HG03095 (cell line): ENCODE measurements at regions not wholly inside any gene's neighbourhood (a gene's known extent, or its start where the extent isn't known, plus 50 kb on each side); places are given as distances from the start of the nearest gene placed in this dataset.
"Not testable (repeated sequence)": the region's sequence is repeated elsewhere in the genome, so short reads cannot be mapped to it uniquely, and the experiment has no call there.

Experiments
- ATAC-seq: cut with Tn5 transposase; IDR thresholded peaks from one replicate; pipeline ENCODE4 v1.9.1; 2021; ENCODE audit warnings: moderate library complexity; ENCODE audit not compliant: unreplicated experiment

- no peak for ATAC-seq
Observed at GRCh38 chrX:39487166-39487968, 610.4 kb downstream of the BCOR start.

GRCh38 chrX:39487969-39488330 lies 609.8 kb downstream of the BCOR start:
- no peak for ATAC-seq

- ATAC-seq = peak; percentile 50
Observed at GRCh38 chrX:39491548-39492297, 606.0 kb downstream of the BCOR start.

GRCh38 chrX:39492497-39493162 lies 605.1 kb downstream of the BCOR start:
- no peak for ATAC-seq

GRCh38 chrX:39493168-39493567 lies 604.6 kb downstream of the BCOR start:
- ATAC-seq = no peak

GRCh38 chrX:39497117-39497516 lies 600.6 kb downstream of the BCOR start:
- ATAC-seq = not testable (repeated sequence)

- no peak for ATAC-seq
Observed at GRCh38 chrX:39497702-39498265, 600.0 kb downstream of the BCOR start.

GRCh38 chrX:39499996-39500395 lies 597.8 kb downstream of the BCOR start:
- ATAC-seq = no peak

- ATAC-seq = no peak
Observed at GRCh38 chrX:39501822-39502221, 595.9 kb downstream of the BCOR start.

GRCh38 chrX:39502486-39502885 lies 595.3 kb downstream of the BCOR start:
- no peak for ATAC-seq

- ATAC-seq = no peak
Observed at GRCh38 chrX:39504227-39504626, 593.5 kb downstream of the BCOR start.

GRCh38 chrX:39504850-39505259 lies 592.9 kb downstream of the BCOR start:
- ATAC-seq = no peak

GRCh38 chrX:39506131-39506530 lies 591.6 kb downstream of the BCOR start:
- ATAC-seq = no peak

GRCh38 chrX:39507034-39507433 lies 590.7 kb downstream of the BCOR start:
- ATAC-seq = no peak

GRCh38 chrX:39507617-39508299 lies 590.0 kb downstream of the BCOR start:
- ATAC-seq = no peak

GRCh38 chrX:39508300-39508692 lies 589.5 kb downstream of the BCOR start:
- ATAC-seq = no peak

- no peak for ATAC-seq
Observed at GRCh38 chrX:39509157-39509556, 588.6 kb downstream of the BCOR start.

- no peak for ATAC-seq
Observed at GRCh38 chrX:39513836-39514235, 583.9 kb downstream of the BCOR start.

- ATAC-seq = no peak
Observed at GRCh38 chrX:39514801-39515200, 583.0 kb downstream of the BCOR start.

GRCh38 chrX:39516427-39516841 lies 581.3 kb downstream of the BCOR start:
- no peak for ATAC-seq

- no peak for ATAC-seq
Observed at GRCh38 chrX:39518476-39519029, 579.2 kb downstream of the BCOR start.
